Globus pallidus (tissue), 1 donor: ENCODE measurements at regions not wholly inside any gene's neighbourhood (a gene's known extent, or its start where the extent isn't known, plus 50 kb on each side); places are given as distances from the start of the nearest gene placed in this dataset.
A peak's percentile ranks its signal among the peaks of the same experiment; 100 is the strongest.
"Not testable (repeated sequence)": the region's sequence is repeated elsewhere in the genome, so short reads cannot be mapped to it uniquely, and the experiment has no call there.

Experiments
- DNase-seq: peaks from one replicate; pipeline ENCODE4 v3.0.0-alpha.2; 2015; ENCODE audit warnings: low spot score

DNA sequence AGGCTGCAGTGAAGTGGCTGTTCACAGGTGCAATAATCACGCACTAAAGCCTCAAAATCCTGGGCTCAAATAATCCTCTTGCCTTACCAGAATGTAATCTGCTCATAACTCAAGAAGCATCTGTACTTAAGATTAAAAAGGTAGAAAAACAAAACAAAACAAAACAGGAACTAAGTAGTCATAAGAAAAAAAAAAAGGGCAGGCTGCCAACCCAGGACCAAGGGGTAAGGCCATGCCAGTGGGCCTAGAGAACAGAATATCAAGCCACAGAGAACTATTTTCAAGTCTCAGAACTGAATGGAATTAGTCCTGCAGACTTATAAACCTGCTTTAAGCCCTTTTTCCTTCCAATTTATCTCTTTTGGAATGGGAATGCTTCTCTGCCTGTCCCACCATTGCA lies 64.8 kb upstream of the TBC1D3K start:
- no peak for DNase-seq

- DNase-seq = not testable (repeated sequence)
These were observed 65.8 kb upstream of the TBC1D3K start for GRCh38 chr17:37858391-37858790.

DNA sequence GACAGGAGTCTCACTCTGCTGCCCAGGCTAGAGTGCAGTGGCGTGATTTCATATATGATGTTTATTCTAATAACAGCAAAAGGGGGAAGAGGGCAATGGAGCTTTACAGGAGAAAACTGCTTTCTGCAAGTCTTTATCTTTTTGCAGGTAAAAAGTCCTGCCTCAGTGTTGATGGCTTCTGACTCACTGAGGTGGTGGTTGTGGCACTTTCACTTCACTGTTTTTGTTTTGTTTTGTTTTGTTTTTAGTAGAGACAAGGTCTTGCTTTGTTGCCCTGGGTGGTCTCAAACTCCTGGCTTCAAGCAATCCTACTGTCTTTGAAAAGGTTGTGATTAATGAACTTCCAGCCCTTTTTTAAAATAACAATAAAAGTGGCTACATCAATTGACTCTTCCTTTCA lies 68.0 kb upstream of the TBC1D3K start:
- DNase-seq = no peak

DNA sequence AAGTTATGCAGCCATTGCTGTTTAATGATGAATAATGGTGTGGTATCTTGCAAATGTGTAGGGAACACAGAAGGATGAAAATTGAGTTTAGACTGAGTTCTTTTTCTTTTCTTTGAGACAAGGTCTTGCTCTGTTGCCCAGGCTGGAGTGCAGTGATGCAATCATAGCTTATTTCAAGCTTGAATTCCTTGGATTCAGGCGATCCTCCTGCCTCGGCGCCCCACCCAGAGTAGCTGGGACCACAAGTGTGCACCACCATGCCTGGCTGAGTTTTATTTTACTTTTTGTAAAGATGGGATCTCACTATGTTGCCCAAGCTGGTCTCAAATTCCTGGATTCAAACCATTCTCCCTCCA lies 74.6 kb upstream of the TBC1D3K start:
- no peak for DNase-seq

GRCh38 chr17:37848690-37849616 lies 75.3 kb upstream of the TBC1D3K start:
- no peak for DNase-seq

DNA sequence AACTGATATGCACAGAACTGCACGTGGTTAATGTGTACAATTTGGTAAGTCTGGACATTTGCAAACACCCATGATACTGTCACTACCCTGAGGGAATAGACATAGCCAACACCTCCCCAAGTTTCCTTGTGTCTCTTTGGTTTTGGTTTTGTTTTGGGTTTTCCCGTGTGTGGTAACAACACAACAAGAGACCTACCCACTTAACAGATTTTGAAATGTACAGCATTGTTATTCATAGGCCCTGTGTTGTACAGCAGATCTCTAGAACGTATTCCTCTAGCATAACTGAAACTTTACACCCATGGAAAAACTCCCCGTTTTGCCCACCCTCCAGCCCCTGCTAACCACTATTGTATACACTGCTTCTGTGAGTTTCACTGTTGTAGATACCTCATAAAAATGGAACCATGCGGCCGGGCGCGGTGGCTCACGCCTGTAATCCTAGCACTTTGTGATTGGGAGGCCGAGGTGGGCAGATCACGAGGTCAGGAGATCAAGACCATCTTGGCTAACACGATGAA lies 76.3 kb upstream of the TBC1D3K start:
- no peak for DNase-seq

DNA sequence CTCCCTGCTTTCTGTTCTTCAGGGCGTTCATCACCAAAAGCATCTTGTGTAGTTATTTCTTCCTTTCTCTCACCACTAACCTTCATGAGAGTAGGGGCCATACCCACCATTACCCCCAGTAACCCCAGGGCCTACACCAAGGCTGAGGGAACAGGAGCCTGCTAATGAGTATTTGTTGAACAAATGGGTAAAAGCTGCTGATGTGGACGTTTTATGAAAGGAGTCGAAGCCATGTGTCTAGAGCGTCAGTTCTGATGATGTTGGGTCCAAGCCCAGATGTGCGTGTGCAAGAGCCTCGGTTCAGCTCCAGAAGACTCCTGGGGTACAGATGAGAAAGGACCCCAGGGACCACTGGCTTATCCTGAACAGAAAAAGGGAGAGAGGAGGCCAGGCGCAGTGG lies 77.1 kb upstream of the TBC1D3K start:
- no peak for DNase-seq

GRCh38 chr17:37844977-37845293 lies 79.3 kb upstream of the TBC1D3K start:
- DNase-seq = no peak

DNA sequence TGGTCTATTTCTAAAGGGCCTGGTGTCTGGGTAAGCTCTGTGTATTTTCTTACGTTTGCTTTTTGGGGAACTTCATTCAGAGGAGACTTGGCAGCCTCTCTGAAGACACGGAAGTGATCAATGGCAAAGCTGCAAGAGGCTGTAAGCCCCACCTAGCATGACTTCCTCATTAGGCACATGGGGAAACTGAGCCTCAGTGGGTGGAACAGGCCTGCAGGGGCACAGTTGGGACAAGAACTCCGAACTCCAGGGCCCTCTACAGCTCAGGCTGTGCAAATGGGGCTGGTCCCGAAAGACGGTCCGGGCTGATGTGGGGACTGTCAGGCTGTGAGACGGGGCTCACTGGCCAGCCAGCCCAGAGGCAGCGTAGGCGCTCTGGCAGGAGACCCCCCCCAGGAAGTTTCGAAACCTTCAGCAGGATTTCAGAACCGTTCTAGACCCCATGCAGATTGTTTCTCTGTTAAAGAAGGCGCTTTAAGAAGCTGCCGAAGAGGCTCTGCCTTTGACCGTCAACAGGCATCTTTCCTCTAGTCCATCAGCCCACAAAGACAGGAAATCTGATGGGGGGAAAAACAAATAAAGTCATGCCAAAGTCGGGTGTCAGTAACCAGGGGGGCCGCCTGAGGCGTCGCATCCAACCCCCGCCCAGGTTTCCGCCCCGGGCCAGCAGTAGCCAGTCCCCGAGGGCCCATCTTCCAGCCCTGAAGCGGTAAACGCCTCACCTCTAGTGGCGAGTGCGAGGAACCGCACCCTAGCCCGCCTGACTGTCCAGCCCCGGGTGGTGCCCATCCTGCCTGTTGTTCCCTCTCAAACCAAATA lies 79.8 kb upstream of the TBC1D3K start:
- peak; percentile 43 for DNase-seq

DNA sequence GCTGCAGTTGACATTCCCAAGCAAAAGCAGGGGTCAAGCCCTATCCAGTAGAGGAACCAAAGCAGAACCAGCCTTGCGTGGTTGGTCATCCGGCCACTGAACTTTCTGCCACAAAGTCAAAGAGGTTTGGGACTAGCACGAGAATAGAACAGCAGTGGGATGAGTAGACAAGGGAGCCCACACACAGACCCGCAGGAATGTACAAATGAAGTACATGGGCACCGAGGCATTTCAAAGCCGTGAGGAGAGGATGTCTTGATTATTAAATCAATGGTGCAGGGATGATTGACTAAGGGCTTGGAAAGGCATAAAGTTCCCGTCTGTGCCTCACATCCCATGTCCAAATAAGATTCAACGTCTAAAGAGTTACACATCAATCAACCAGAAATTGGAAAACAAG lies 81.8 kb upstream of the TBC1D3K start:
- DNase-seq = no peak

DNA sequence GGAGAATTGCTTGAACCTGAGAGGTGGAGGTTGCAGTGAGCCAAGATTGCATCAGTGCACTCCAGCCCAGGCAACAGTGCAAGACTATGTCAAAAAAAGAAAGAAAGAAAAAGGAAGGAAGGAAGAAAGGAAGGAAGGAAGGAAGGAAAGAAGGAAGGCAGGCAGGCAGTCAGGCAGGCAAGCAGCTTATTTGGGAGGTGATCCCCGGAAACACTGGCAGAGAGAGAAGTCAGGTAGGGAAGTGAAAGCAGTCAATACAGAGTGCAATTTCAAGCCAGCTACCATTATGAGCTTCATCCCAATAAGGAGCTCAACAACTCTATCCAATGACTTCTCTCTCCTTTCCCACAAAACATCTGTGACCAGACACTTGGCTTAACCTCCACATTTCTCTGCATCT lies 83.0 kb upstream of the TBC1D3K start:
- DNase-seq = no peak

DNA sequence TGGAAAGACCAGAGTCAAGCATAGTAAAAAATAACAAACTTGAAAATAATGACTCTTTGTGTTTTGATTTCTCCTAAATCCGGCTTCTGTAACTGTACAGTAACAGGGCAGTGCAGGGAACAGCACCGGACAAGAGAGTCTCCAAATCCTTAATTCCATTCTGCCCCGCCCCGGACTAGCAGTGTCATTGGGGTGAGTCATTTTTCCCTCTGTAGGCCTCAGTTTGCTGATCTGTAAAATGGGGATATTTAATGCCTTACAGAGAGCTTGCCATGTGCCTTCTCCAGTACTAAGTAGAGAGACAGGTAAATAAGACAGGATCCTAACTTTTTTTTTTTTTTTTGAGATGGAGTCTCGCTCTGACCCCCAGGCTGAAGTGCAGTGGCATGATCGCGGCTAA lies 83.6 kb upstream of the TBC1D3K start:
- DNase-seq = no peak

DNA sequence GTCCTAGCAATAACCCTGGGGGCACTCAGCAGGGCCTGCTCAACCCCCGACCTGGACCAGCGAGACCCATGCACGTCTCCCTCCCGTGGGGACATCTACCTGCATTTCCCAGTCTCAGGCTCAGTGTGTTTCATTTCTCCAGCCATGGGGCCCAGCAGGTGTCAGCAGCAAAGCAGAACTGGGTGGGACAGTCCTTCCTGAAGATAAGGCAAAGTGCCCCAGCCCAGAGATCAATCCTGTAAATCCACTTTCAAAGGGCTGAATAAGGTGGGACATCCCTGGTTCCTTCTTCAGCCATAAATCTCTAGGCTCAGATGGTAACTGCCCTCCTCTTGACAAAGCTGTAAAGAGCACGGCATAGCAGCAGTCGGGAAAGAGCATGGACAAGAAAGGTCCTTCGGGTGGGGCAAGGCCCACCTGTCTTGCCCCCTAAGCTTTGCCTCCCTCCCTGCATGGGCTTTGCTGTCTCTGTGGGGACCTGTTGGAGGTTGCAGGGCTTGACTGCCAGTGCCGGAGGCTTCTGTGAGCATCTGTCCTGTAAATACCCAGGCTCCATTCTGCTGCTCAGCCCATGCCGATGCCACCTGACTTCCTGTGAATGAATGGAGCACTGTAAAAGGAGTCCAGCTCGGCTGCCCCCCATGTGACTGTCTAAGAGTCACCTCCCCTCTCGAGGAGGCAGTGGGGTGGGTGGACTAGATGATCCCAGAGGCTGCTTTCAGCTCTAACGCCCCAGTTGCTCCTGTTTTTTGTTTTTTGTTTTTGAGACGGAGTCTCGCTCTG lies 84.8 kb upstream of the TBC1D3K start:
- DNase-seq = no peak

DNA sequence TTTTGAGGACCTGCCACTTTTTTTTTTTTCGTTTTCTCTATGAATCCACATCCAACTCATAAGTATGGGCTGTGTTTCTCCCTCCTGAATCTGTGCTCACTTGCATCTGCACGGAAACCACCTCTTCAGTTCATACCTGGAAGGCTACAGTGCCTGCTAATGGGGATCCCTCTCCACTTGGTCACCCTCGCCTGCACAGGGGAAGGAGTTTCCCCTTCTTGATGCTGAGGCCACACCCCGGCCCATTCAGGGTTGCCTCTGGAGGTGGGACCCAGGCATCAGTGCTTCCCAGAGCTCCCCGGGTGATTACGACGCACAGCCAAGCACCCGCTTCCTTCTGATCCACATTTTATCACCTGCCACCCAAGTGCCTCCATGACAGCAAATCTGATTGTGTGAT lies 85.9 kb upstream of the TBC1D3K start:
- no peak for DNase-seq

DNA sequence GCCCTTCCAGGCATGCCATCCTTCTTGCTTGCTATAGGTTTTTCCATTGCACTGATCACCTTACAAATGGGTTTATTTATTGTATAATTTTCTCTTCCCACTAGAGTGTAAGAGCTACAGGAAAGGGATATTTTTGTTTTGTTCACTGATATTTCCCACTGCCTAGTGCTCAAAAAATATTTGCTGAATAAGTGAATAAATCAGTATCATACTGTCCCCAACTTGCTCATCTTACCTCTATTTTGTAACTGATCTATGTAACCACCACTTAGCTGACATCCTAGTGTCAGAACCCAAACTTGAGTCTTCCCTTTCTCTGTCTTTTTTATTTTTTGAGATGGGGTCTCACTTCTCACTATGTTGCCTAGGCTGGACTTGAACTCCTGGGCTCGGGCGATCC lies 87.6 kb upstream of the TBC1D3K start:
- DNase-seq = no peak

- no peak for DNase-seq
These were observed 89.3 kb upstream of the HNF1B start for GRCh38 chr17:37834168-37834567.

DNA sequence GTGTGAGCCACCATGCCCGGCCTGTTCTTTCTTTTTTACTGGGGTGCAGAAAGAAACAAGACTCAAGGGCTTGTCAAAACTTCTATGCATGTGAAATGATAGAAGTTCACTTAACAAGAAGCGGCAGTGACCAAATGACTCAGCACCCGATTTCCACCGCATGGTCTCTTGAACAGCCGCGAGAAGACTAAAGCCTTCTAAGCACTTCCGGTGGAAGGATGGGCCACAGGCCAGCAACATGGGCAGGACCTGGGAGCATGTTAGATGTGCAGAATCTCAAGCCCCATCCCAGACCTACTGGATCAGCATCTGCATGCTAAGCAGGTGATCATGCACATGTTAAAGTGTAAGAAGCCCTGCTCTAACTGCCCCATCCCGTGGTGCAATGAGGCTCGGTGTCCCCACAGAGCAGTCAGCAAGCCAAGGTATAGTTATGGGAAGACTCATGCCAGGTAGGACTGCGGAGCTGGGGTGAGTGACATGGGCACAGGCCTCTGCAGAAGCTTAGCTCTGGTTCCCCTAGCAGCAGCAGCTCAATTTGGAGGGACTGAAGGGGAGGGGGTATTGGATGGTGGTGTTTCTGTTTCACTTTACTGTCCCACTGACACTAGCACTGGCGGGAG lies 88.5 kb upstream of the HNF1B start:
- DNase-seq = no peak

GRCh38 chr17:37831986-37832385 lies 87.1 kb upstream of the HNF1B start:
- no peak for DNase-seq

DNA sequence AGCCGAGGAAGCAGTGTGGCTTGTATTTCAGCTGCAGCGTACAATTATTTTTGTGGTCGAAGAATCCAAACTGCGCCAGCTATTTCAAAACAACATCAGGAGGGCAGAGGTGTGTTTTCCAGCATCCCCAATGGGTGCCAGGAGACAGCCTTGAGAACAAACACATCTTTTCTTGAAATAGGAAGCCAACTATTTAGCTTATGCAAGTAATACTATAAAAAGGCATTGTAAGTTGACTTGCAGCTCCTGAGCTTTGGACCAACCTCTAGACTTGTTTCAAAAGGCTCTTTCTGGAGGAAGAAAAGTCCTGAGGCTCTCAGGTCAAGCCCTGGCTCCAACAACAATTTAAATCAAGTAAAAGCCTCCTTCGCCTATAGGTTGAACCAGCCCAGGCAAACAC lies 86.6 kb upstream of the HNF1B start:
- no peak for DNase-seq

GRCh38 chr17:37830151-37830993 lies 85.5 kb upstream of the HNF1B start:
- no peak for DNase-seq

DNA sequence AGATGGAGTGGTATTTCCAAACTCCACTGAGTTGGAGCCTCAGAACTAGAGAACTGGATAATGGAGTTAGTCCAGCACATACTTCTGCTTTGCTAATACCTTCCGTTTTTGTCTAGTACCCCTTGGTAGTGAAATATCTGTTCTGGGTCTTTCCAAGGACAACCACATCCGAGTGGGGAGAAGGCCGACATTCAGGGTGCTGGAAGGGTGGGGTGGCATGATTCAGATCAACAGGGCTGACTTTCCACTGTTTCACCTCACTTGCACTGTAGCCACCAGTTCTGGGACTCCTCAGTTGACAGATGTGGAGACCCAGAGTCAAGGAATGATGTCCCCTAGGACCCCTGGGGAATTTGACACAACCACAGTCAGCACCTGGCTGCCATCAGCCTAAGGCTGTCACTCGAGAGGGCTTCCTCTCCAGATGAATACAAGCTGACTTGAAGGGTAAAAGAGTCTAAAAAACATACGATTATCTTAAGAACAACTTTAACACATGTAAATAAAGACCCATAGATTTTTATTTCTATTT lies 84.8 kb upstream of the HNF1B start:
- no peak for DNase-seq
